ENCODE measurements at regions not wholly inside any gene's neighbourhood (a gene's known extent, or its start where the extent isn't known, plus 50 kb on each side); places are given as distances from the start of the nearest gene placed in this dataset.
"Not testable (repeated sequence)": the region's sequence is repeated elsewhere in the genome, so short reads cannot be mapped to it uniquely, and the experiment has no call there.

- TF ChIP-seq RAD21 (IDR thresholded peaks at IDR 0.05; ENCODE audit: insufficient read depth, low read depth, low read length); MAX (IDR thresholded peaks at IDR 0.05; ENCODE audit: low read depth, low read length); USF1 (IDR thresholded peaks at IDR 0.05; ENCODE audit: borderline replicate concordance, extremely low read length, insufficient read depth, low read depth, low read length); CTCF (IDR thresholded peaks at IDR 0.05 in 2 of 3, conservative IDR thresholded peaks at IDR 0.05 in 1 of 3; ENCODE audit: control insufficient read depth in 2 of 3, extremely low read depth in 1 of 3, insufficient read depth in 1 of 3, low read depth in 3 of 3, low read length in 3 of 3); REST (IDR thresholded peaks at IDR 0.05; ENCODE audit: low read depth, low read length); NFIC (IDR thresholded peaks at IDR 0.05; ENCODE audit: low read depth, low read length); YBX1 (IDR thresholded peaks at IDR 0.05); USF2 (IDR thresholded peaks at IDR 0.05; ENCODE audit: borderline replicate concordance, low read depth, low read length); FOXK2 (IDR thresholded peaks at IDR 0.05); ZNF274 (IDR thresholded peaks at IDR 0.05; ENCODE audit: insufficient read depth, insufficient read length): not testable (repeated sequence)
These were observed 198.0 kb downstream of the MEIS1 start for GRCh38 chr2:66632882-66633281.

Data from GM12878 (cell line).